Left ventricle myocardium superior (tissue), 1 donor: ENCODE measurements at regions not wholly inside any gene's neighbourhood (a gene's known extent, or its start where the extent isn't known, plus 50 kb on each side); places are given as distances from the start of the nearest gene placed in this dataset.

Experiments used
- ATAC-seq: fragments of 200-7000 bp; cut with Tn5 transposase; one replicate; pipeline ENCODE4 v1.9.1; 2020; ENCODE audit warnings: mild to moderate bottlenecking, moderate library complexity
- DNase-seq: peaks from one replicate; pipeline ENCODE4 v3.0.0-alpha.2; 2020
- intact Hi-C: fragments of 100-400 bp; cut with micrococcal nuclease; formaldehyde crosslinking; loops from one replicate; pipeline ENCODE4 v1.11.0; 2022
- donor health status: DM: no; HTN: yes; CAD: no; lungs with severe emphysema.

DNA sequence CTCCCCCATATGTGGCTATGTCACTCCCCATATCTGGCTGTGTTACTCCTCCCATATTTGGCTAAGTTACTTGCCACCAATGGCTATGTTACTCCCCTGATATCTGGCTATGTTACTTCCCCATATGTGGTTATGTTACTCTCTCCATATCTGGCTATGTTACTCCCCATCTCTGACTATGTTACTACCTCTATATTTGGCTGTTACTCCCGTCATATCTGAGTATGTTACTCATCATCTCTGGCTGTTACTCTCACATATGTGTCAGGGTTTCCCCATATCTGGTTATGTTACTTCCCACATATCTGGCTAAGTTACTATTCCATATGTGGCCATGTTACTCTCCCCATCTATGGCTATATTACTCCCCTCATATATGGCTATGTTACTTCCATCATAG, 50.3 kb upstream of the MAP10 start:
- DNase-seq (no peak), ATAC-seq (no peak)
- intact Hi-C loops = no loop called here
